ENCODE measurements at regions not wholly inside any gene's neighbourhood (a gene's known extent, or its start where the extent isn't known, plus 50 kb on each side); places are given as distances from the start of the nearest gene placed in this dataset.

DNA sequence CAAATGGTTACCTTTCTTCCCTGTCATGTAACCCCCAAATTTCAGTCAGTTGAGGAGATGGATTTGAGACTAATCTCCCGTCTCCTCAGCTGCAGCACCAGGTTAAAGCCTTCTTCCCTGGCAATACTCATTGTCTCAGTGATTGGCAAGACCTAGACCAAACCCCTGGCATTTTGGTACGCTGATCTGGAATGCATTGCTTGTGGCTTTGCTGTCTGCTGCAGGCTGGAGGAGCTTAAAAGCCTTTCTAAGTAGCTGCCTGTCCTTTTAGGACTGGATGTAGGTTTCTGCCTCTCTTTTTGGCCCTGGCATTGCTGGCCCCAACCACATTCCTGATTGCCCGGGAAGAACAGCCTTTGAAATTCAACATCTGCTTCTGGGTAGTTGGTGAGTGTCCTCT lies 729.6 kb upstream of the GJE1 start:
- peak overlapping the region; percentile 35 to 50 (median 42) for H3K4me3 ChIP-seq
- in situ Hi-C loops (cut with MboI; ENCODE audit: low sequenced_read_pairs in 4 of 4), result no loop called here
- no peak for DNase-seq
- intact Hi-C loops (cut with DNase I; ENCODE audit: low total_unique reads), result no loop called here
- no peaks in the 10 kb centered on the region for H3K9me3 ChIP-seq
- peaks cover 19 to 29% of the 10 kb centered on the region in 2 donors for H3K4me1 ChIP-seq
- TF ChIP-seq POLR2A (IDR thresholded peaks at IDR 0.05), result no peak
- TF ChIP-seq, protein P1, sequence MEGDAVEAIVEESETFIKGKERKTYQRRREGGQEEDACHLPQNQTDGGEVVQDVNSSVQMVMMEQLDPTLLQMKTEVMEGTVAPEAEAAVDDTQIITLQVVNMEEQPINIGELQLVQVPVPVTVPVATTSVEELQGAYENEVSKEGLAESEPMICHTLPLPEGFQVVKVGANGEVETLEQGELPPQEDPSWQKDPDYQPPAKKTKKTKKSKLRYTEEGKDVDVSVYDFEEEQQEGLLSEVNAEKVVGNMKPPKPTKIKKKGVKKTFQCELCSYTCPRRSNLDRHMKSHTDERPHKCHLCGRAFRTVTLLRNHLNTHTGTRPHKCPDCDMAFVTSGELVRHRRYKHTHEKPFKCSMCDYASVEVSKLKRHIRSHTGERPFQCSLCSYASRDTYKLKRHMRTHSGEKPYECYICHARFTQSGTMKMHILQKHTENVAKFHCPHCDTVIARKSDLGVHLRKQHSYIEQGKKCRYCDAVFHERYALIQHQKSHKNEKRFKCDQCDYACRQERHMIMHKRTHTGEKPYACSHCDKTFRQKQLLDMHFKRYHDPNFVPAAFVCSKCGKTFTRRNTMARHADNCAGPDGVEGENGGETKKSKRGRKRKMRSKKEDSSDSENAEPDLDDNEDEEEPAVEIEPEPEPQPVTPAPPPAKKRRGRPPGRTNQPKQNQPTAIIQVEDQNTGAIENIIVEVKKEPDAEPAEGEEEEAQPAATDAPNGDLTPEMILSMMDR (IDR thresholded peaks at IDR 0.05 in 4 of 5, conservative IDR thresholded peaks at IDR 0.05 in 1 of 5), result no peak
- peak in 1 of 2 donors; percentile 18 for ATAC-seq
- no peaks in the 10 kb centered on the region for H3K27me3 ChIP-seq
- no peaks in the 10 kb centered on the region for H3K36me3 ChIP-seq
- H3K27ac ChIP-seq, result peak overlapping the region; percentile 76 to 90 (median 86)

DNA sequence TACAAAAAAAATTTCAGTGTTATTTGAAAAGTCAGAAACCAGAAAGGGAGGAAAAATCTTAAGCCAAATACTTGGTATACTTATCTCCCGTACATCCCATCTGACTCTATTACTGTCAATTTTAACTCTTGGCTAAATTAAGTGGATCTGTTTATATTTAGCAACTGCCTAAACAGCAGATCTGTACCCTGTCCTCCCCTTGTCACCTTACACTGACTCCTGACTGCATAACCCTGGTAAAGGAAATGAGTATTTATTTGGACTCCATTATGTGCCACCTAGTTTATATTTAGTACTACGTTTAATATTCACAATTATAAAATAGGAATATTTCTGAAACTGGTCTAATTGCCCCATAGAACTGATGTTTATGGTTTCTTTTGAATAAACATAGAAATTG lies 730.2 kb upstream of the GJE1 start:
- in situ Hi-C loops (cut with MboI; ENCODE audit: low sequenced_read_pairs in 4 of 4) (no loop called here), intact Hi-C loops (cut with DNase I; ENCODE audit: low total_unique reads) (no loop called here)
- Histone ChIP-seq H3K4me1 (peaks cover 19 to 29% of the 10 kb centered on the region in 2 donors), H3K27ac (peak overlapping the region; percentile 76 to 90 (median 86)), H3K9me3 (no peaks in the 10 kb centered on the region), H3K4me3 (peak overlapping the region; percentile 35 to 50 (median 42)), H3K36me3 (no peaks in the 10 kb centered on the region), H3K27me3 (no peaks in the 10 kb centered on the region)
- DNase-seq (no peak), ATAC-seq (peak; percentile 78 to 79)
- no peak for TF ChIP-seq POLR2A (IDR thresholded peaks at IDR 0.05)
- TF ChIP-seq, protein P1 (IDR thresholded peaks at IDR 0.05 in 4 of 5, conservative IDR thresholded peaks at IDR 0.05 in 1 of 5), result no peak

DNA sequence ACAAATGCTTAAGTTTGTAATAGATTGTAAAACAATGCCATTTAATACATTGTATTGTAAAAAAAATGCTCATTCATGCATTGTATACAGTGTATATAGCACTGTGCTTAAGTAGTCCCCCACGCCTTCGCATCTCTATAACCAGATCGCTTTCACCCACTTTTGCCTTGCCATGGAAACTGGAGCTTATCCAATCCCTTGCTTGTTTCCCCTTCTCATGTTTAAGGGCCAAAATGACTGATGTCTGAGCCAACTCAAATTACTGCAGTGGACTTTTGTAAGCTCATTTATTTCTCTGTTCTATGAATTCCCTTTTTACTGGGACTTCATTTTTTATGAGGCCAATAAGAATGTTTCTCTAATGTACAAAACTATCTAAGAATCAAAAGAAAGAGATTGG lies 730.9 kb upstream of the GJE1 start:
- Histone ChIP-seq H3K36me3 (no peaks in the 10 kb centered on the region), H3K27me3 (no peaks in the 10 kb centered on the region), H3K9me3 (no peaks in the 10 kb centered on the region), H3K27ac (peak overlapping the region; percentile 76 to 90 (median 86)), H3K4me3 (peak overlapping the region; percentile 6 to 50 (median 40)), H3K4me1 (peaks cover 19 to 29% of the 10 kb centered on the region in 2 donors)
- ATAC-seq, result no peak
- TF ChIP-seq, protein P1 (IDR thresholded peaks at IDR 0.05 in 4 of 5, conservative IDR thresholded peaks at IDR 0.05 in 1 of 5), result no peak
- no peak for TF ChIP-seq POLR2A (IDR thresholded peaks at IDR 0.05)
- in situ Hi-C loops (cut with MboI; ENCODE audit: low sequenced_read_pairs in 4 of 4), result no loop called here
- no peak for DNase-seq
- intact Hi-C loops (cut with DNase I; ENCODE audit: low total_unique reads), result no loop called here

DNA sequence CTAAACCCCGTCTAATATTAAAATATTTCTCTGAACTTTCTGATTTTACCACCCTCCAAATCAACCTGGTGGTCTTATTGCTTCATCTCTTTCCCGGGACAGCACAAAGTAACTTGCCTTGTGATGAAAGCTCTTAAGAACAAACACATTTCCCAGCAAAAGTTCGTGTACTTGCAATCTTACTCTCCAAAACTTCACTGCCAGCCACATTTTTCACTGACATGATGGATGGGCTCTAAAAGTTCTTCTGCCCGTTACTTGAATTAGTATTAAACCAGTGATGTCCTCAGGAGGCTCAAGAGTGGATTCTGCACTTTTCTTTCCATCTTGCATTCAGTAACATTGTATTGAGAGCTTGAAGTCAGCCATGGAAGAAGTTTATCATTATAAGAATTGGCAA lies 731.6 kb upstream of the GJE1 start:
- intact Hi-C loops (cut with DNase I; ENCODE audit: low total_unique reads), result no loop called here
- peaks cover 19 to 29% of the 10 kb centered on the region in 2 donors for H3K4me1 ChIP-seq
- H3K9me3 ChIP-seq, result no peaks in the 10 kb centered on the region
- H3K27me3 ChIP-seq, result no peaks in the 10 kb centered on the region
- no peaks in the 10 kb centered on the region for H3K36me3 ChIP-seq
- H3K4me3 ChIP-seq, result no peak overlapping the region
- H3K27ac ChIP-seq, result peak overlapping the region in 3 of 4 donors; percentile 85 to 90 (median 86)
- DNase-seq, result no peak
- in situ Hi-C loops (cut with MboI; ENCODE audit: low sequenced_read_pairs in 4 of 4), result no loop called here
- TF ChIP-seq, protein P1 (IDR thresholded peaks at IDR 0.05 in 4 of 5, conservative IDR thresholded peaks at IDR 0.05 in 1 of 5), result no peak
- TF ChIP-seq POLR2A (IDR thresholded peaks at IDR 0.05), result no peak
- ATAC-seq, result no peak

DNA sequence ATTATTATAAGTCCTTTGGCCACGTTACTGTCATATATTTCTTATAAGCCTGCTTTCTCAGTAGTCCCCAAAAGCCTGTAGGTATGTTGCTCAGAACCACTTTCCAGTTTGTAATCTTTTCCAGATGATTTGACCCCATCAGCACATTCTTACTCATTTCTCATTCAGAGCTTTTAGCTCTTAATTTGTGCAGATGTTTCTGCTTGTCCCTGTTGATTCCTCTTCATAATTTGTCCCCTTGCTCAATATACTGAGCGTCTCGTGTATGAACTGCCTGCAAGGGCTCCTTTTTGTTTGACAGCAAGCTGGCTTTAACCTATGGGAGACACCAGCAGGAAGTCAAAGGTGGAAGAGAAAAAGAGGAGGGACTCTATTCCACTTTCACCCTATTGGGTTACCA lies 733.8 kb upstream of the GJE1 start:
- H3K9me3 ChIP-seq, result no peaks in the 10 kb centered on the region
- intact Hi-C loops (cut with DNase I; ENCODE audit: low total_unique reads), result no loop called here
- DNase-seq (no peak), ATAC-seq (no peak)
- in situ Hi-C loops (cut with MboI; ENCODE audit: low sequenced_read_pairs in 4 of 4), result no loop called here
- no peak for TF ChIP-seq POLR2A (IDR thresholded peaks at IDR 0.05)
- TF ChIP-seq, protein P1 (IDR thresholded peaks at IDR 0.05 in 4 of 5, conservative IDR thresholded peaks at IDR 0.05 in 1 of 5), result no peak
- no peaks in the 10 kb centered on the region for H3K36me3 ChIP-seq
- H3K27ac ChIP-seq, result no peak overlapping the region
- H3K4me1 ChIP-seq, result peaks cover 19 to 27% of the 10 kb centered on the region in 2 donors
- no peaks in the 10 kb centered on the region for H3K27me3 ChIP-seq
- H3K4me3 ChIP-seq, result no peak overlapping the region
